HL-60 (cell line): ENCODE measurements at regions not wholly inside any gene's neighbourhood (a gene's known extent, or its start where the extent isn't known, plus 50 kb on each side); places are given as distances from the start of the nearest gene placed in this dataset.

Experiments
- DNase-seq, 2 experiments: peaks; one replicate each; pipeline ENCODE4 v3.0.0-alpha.2; 2010 to 2020; ENCODE audit warnings: low read depth in 1 of 2, low spot score in 1 of 2
- H3K27ac ChIP-seq: fragments of 250-450 bp; sonication (Bioruptor Pico); replicated peaks from 2 replicates; pipeline ENCODE4 v1.5.1; 2020; ENCODE audit warnings: mild to moderate bottlenecking, moderate library complexity
- H3K27me3 ChIP-seq: fragments of 250-450 bp; sonication (Bioruptor Pico); 2 replicates; pipeline ENCODE4 v1.5.1; 2021; ENCODE audit warnings: mild to moderate bottlenecking, moderate library complexity; ENCODE audit not compliant: insufficient read depth, poor library complexity, severe bottlenecking
- H3K4me3 ChIP-seq: replicated peaks from 2 replicates; pipeline ENCODE4 v1.5.1; 2011; ENCODE audit warnings: mild to moderate bottlenecking, control low read depth, low read length; ENCODE audit not compliant: insufficient read depth
- GABPA ChIP-seq: IDR thresholded peaks from 2 replicates; pipeline ENCODE4 v1.6.1; 2012; ENCODE audit warnings: low read depth
- POLR2AphosphoS5 ChIP-seq: IDR thresholded peaks from 2 replicates; pipeline ENCODE4 v1.6.1; 2012; ENCODE audit warnings: low read depth
- REST ChIP-seq: IDR thresholded peaks from 2 replicates; pipeline ENCODE4 v1.6.1; 2012; ENCODE audit warnings: low read depth; ENCODE audit not compliant: insufficient replicate concordance
- SPI1 ChIP-seq: IDR thresholded peaks from 2 replicates; pipeline ENCODE4 v1.6.1; 2012; ENCODE audit warnings: low read depth, mild to moderate bottlenecking, borderline replicate concordance
- TF ChIP-seq, protein P1 (sequence below): IDR thresholded peaks from one replicate; pipeline ENCODE4 v1.5.1; 2011; ENCODE audit warnings: low read length, control low read depth, inconsistent platforms; ENCODE audit not compliant: insufficient read depth

DNA sequence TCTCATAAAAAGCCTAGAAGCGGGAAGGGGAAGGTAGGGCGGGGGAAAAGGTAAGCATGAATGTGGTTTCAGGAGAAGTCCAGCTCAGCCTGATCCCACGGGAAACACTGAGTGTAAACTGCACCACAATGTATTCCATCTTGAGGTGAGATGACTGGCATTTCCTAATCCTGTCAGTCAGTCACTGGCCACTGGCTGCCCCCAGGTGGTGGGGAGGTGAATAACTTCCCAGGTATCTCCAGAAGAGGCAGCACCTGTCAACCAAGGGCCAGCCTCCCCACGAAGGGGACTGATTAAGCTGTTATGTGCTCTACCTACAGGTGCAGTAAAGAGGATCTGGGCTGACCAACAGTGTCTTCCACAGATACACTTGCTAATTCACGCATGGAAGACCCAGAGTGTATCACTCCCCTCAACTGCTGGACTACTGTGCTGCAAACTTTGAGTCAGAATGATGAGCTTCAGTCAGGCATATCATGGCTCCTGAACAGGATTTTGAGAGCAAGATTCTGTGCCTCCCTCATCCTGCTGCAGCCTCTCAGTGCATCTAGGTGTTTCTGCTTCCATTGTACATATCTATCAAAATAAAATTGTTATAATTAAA, 108.5 kb upstream of the CCL2 start:
- H3K4me3 ChIP-seq = no peak overlapping the region
- TF ChIP-seq REST = no peak
- TF ChIP-seq, protein P1, sequence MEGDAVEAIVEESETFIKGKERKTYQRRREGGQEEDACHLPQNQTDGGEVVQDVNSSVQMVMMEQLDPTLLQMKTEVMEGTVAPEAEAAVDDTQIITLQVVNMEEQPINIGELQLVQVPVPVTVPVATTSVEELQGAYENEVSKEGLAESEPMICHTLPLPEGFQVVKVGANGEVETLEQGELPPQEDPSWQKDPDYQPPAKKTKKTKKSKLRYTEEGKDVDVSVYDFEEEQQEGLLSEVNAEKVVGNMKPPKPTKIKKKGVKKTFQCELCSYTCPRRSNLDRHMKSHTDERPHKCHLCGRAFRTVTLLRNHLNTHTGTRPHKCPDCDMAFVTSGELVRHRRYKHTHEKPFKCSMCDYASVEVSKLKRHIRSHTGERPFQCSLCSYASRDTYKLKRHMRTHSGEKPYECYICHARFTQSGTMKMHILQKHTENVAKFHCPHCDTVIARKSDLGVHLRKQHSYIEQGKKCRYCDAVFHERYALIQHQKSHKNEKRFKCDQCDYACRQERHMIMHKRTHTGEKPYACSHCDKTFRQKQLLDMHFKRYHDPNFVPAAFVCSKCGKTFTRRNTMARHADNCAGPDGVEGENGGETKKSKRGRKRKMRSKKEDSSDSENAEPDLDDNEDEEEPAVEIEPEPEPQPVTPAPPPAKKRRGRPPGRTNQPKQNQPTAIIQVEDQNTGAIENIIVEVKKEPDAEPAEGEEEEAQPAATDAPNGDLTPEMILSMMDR = peak; percentile 57
- no peaks in the 10 kb centered on the region for H3K27me3 ChIP-seq
- peak in 1 of 2 experiments; percentile 58 for DNase-seq
- H3K27ac ChIP-seq = no peak overlapping the region

- no peak for DNase-seq
- no peak for TF ChIP-seq POLR2AphosphoS5
- TF ChIP-seq, protein P1 = no peak
- TF ChIP-seq REST = no peak
- no peak for TF ChIP-seq GABPA
- TF ChIP-seq SPI1 = no peak
- H3K27ac ChIP-seq = no peak overlapping the region
- H3K27me3 ChIP-seq = peaks cover 19% of the 10 kb centered on the region
- H3K4me3 ChIP-seq = no peak overlapping the region
Observed at GRCh38 chr17:34151102-34151501, 104.0 kb upstream of the CCL2 start.

- no peak overlapping the region for H3K27ac ChIP-seq
- no peak for DNase-seq
- H3K4me3 ChIP-seq = no peak overlapping the region
- H3K27me3 ChIP-seq = peaks cover 32% of the 10 kb centered on the region
- TF ChIP-seq REST (no peak), POLR2AphosphoS5 (no peak), SPI1 (no peak), GABPA (no peak)
- TF ChIP-seq, protein P1 = no peak
Observed at GRCh38 chr17:34153991-34154390, 101.1 kb upstream of the CCL2 start.
